T-helper 17 cell (primary cell): ENCODE measurements at regions not wholly inside any gene's neighbourhood (a gene's known extent, or its start where the extent isn't known, plus 50 kb on each side); places are given as distances from the start of the nearest gene placed in this dataset.

Experiments
- ATAC-seq: fragments of 150-1000 bp; cut with Tn5 transposase; 2 replicates; pipeline ENCODE4 v1.10.0; 2021; ENCODE audit warnings: mild to moderate bottlenecking, moderate library complexity
- DNase-seq, 3 donors: peaks; one replicate each; pipeline versions ENCODE4 v3.0.0 to v3.0.0-alpha.2; 2020 to 2021
- H3K9me3 ChIP-seq: one replicate; pipeline ENCODE4 v1.7.0; 2013; ENCODE audit warnings: low read length, mild to moderate bottlenecking; ENCODE audit not compliant: control insufficient read depth, poor library complexity, severe bottlenecking
- H3K27ac Mint-ChIP-seq: one replicate; pipeline ENCODE4 v1.8.0; 2022; ENCODE audit warnings: mild to moderate bottlenecking, moderate library complexity, mixed read lengths
- H3K27me3 Mint-ChIP-seq: one replicate; pipeline ENCODE4 v1.8.0; 2022; ENCODE audit warnings: mixed read lengths
- H3K36me3 Mint-ChIP-seq: one replicate; pipeline ENCODE4 v1.8.0; 2022; ENCODE audit warnings: low read depth, mixed read lengths
- H3K4me1 Mint-ChIP-seq: one replicate; pipeline ENCODE4 v1.8.0; 2022; ENCODE audit warnings: mild to moderate bottlenecking, mixed read lengths
- H3K4me3 Mint-ChIP-seq: one replicate; pipeline ENCODE4 v1.8.0; 2022; ENCODE audit warnings: mild to moderate bottlenecking, moderate library complexity, mixed read lengths

DNA sequence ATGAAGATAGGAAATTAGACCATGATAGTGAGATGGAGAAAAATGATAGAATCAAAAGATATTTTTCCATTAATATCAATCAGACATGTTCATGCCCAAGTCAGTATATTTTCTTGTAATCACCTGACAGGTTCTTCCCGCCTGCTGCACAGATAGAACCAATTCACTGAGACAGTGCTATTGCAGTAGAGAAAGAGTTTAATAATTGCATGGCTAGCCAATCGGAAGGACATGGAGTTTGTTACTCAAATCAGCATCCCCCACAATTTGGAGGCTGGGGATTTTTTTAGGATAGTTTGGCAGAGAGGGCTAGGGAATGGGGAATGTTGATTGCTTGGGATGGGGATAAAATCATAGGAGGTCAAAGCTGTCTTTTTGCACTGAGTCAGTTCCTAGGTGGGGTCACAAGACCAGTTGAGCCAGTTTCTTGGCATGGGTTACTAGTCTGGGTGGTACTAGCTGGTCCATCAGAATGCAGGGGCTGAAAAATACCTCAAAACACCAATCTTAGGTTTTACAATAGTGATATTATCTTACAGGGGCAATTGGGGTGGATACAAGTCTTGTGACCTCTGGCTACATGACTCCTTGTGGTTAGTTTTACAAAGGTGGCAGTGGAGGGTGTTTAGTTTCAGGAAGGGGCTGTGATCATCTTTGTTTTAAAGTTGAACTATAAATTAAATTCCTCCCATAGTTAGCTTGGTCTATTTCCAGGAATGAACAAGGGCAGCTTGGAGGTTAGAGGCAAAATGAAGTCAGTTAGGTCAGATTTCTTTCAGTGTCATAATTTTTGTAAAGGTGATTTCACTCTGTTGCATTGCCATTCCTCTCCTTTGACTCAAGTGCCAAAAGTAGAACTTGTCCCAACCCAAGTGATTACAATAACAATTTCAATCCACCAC, 100.3 kb upstream of the PDE5A start:
- DNase-seq (no peak), ATAC-seq (no peak)
- peaks cover 5% of the 10 kb centered on the region for H3K27me3 Mint-ChIP-seq
- no peaks in the 10 kb centered on the region for H3K9me3 ChIP-seq
- H3K4me3 Mint-ChIP-seq = no peak overlapping the region
- H3K4me1 Mint-ChIP-seq = no peaks in the 10 kb centered on the region
- no peaks in the 10 kb centered on the region for H3K36me3 Mint-ChIP-seq
- no peak overlapping the region for H3K27ac Mint-ChIP-seq

DNA sequence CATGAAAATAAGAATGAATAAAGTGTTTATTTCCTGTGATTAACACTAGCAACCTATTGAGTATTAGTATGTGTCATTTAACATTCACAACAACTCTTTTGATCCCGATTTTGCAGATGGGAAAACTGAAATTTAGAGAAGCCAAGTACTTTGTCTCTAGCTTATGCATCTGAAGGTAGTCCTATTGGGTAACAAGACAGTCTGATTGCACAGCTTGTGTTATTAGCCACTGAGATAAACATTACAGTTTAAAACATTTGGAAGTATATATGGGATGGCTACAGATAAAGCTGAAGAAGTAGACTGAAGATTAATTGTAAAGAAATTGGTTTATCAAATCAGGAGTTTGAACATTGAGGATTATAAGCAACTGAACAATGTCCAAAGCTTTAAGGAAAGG, 99.6 kb upstream of the PDE5A start:
- Mint-ChIP-seq H3K36me3 (no peaks in the 10 kb centered on the region), H3K4me1 (no peaks in the 10 kb centered on the region), H3K4me3 (no peak overlapping the region), H3K27ac (no peak overlapping the region), H3K27me3 (no peaks in the 10 kb centered on the region)
- ATAC-seq (no peak), DNase-seq (no peak)
- no peaks in the 10 kb centered on the region for H3K9me3 ChIP-seq

DNA sequence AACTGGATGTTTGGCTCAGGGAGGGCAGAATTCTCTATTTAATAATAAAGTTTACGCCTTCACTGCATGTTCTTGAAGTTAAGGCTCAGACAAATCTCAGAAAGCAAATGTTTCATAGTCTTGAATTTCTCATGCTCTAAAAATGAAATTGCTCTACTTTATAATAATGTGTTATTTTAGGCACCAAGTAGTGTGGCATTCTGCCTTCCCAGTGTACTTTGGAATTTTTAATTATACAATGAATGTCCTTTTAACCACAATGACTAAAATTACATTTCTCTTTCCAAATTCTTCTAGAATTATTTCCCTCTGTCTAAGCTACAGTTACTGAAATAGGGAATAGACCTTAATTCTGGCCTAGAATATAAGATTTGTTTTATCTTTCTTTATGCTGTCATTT, 97.9 kb upstream of the PDE5A start:
- no peaks in the 10 kb centered on the region for H3K36me3 Mint-ChIP-seq
- no peaks in the 10 kb centered on the region for H3K4me1 Mint-ChIP-seq
- H3K27ac Mint-ChIP-seq = no peak overlapping the region
- H3K9me3 ChIP-seq = no peaks in the 10 kb centered on the region
- no peak for DNase-seq
- H3K4me3 Mint-ChIP-seq = no peak overlapping the region
- H3K27me3 Mint-ChIP-seq = no peaks in the 10 kb centered on the region
- no peak for ATAC-seq

DNA sequence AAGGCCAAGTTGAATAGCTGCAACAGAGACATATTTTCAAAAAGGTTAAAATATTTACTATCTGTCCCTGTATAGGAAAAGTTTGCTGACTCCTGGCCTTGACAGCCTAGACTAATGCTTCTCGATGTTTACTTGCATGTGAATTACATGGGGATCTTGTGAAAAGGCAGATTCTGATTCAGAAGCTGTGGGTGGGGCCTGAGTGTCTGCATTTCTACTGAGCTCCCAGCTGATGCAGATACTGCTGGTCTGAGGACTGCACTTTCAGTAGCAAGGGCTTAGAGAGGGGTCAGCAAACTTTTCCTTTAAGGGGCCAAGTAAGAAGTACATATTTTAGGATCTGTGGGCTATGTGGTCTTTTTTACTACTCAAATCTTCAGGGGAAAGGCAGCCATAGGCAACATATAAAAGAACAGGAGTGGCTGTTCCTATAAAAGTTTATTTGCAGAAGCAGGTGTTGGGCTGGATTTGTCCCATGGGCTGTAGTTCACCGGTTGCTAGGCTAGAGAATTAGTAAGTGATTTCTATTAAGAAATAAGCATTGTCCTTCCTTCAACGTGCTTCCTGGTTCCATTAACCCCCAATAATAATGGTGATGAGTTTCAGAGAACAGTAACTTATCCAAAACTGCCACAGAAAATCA, 97.2 kb upstream of the PDE5A start:
- H3K4me3 Mint-ChIP-seq = no peak overlapping the region
- H3K9me3 ChIP-seq = no peaks in the 10 kb centered on the region
- ATAC-seq (no peak), DNase-seq (no peak)
- no peaks in the 10 kb centered on the region for H3K27me3 Mint-ChIP-seq
- H3K36me3 Mint-ChIP-seq = no peaks in the 10 kb centered on the region
- H3K4me1 Mint-ChIP-seq = no peaks in the 10 kb centered on the region
- H3K27ac Mint-ChIP-seq = no peak overlapping the region

DNA sequence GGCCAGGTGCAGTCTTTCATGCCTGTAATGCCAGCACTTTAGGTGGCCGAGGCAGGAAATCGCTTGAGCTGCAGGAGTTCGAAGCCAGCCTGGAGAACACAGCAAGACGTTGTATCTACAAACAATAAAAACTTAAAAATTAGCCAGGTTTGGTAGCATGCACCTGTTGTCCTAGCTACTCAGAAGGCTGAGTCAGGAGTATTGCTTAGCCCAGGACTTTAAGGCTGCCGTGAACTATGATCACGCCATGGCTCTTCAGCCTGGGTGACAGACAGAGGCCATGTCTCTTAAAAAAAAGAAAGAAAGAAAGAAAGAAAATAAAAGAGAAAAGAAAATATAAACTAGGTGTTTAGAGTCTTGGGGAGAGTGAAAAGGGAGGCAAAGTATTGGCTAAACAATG, 96.4 kb upstream of the PDE5A start:
- H3K27ac Mint-ChIP-seq = no peak overlapping the region
- H3K27me3 Mint-ChIP-seq = no peaks in the 10 kb centered on the region
- ATAC-seq (no peak), DNase-seq (no peak)
- no peaks in the 10 kb centered on the region for H3K9me3 ChIP-seq
- no peaks in the 10 kb centered on the region for H3K36me3 Mint-ChIP-seq
- no peak overlapping the region for H3K4me3 Mint-ChIP-seq
- H3K4me1 Mint-ChIP-seq = no peaks in the 10 kb centered on the region

DNA sequence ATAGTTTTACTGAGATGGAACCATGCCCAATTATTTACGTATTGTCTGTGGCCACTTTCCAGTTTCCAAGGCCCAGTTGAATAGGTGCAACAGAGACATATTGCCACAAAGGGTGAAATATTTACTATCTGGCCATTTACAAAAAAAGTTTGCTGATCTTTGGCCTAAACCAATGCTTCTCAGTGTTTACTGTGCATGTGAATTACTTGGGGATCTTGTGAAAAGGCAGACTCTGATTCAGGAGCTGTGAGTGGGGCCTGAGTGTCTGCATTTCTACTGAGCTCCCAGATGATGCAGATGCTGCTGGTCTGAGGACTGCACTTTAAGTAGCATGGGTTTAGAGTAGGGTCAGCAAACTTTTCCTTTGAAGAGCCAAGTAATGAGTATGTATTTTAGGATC, 94.1 kb upstream of the PDE5A start:
- no peaks in the 10 kb centered on the region for H3K4me1 Mint-ChIP-seq
- H3K4me3 Mint-ChIP-seq = no peak overlapping the region
- no peaks in the 10 kb centered on the region for H3K9me3 ChIP-seq
- DNase-seq (no peak), ATAC-seq (no peak)
- H3K27ac Mint-ChIP-seq = no peak overlapping the region
- no peaks in the 10 kb centered on the region for H3K27me3 Mint-ChIP-seq
- H3K36me3 Mint-ChIP-seq = peaks cover 3% of the 10 kb centered on the region

DNA sequence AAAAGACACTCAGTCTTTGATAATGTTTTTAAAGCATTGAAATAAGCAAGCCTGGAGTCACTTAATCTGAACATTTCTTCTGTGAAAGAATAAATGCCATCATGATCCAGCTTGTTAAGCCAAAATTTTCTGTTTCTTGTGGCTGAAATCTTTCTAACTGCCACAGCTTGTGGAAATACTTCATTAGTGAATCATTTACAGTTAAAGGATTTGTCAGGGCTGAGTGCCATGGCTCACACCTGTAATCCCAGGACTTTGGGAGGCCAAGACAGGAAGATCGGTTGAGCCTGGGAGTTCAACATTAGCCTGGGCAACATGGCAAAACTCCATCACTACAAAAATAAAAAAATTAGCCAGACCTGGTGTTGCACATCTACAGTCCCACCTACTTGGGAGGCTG, 93.3 kb upstream of the PDE5A start:
- Mint-ChIP-seq H3K4me1 (no peaks in the 10 kb centered on the region), H3K27ac (no peak overlapping the region), H3K4me3 (no peak overlapping the region), H3K36me3 (peaks cover 3% of the 10 kb centered on the region), H3K27me3 (no peaks in the 10 kb centered on the region)
- ATAC-seq = no peak
- no peak for DNase-seq
- no peaks in the 10 kb centered on the region for H3K9me3 ChIP-seq

DNA sequence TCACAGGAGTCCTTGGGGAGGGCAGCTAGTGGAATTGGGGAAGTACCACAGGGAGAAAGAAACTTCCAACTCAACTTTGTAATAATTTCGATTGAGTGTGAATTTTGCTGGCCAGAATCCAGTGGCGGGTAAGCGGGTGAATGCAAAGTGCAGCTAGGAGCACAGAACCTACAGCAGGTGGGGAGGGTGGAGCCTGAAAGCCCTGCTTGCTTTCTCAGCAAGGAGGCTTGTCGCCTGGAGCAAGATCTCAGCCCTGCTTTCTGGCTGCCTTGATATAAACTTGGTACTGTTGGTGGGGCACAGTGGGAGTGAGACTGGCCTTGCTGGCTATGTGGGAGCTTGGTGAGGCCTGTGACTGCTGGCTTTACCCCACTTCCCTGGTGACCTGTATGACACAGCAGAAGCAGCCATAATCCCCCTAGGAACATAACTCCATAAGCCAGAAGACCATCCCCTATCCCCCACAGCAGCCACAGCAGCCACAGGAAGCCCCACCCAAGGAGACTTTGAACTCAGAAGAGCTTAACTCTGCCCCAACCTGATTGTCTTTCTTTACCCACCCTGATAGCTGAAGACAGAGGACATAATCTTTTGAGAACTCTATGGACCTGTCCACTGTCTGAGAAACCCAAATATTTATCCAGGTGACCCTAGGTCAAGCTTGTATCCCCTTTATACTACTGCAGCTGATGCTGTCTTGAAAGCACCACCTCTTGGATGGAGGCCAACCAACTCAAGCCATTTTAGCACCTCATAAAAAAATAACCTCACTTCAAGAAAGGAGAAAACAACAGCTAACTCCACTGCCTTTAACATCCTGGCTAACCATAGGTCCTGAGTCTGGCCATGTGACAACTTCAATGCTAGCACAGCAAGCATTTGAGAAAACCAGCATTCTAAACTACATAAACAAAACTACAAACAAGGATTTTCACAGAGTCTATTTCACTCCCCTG, 87.2 kb upstream of the PDE5A start:
- Mint-ChIP-seq H3K27ac (no peak overlapping the region), H3K4me1 (no peaks in the 10 kb centered on the region), H3K4me3 (no peak overlapping the region), H3K36me3 (peaks cover 3% of the 10 kb centered on the region), H3K27me3 (peaks cover 7% of the 10 kb centered on the region)
- ATAC-seq (no peak), DNase-seq (no peak)
- H3K9me3 ChIP-seq = peaks cover 2% of the 10 kb centered on the region

DNA sequence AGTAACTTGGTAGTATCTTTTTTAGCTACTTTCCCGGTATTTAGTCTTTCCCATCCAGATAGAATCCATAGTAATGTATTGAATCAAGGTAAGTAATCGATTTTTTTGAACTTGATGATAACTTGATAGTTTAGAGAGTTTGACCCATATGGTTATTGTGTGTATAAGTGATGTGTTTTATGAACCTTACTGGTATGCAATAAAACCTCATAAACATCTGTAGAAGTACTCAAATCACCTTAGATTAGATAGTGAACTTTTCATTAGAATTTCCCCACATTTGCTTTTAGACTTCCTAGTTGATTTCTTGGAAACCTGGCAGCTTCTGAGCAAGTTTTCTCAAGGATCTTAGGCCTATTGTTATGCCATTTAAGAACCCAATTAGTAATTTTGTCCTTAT, 80.8 kb upstream of the PDE5A start:
- ATAC-seq = no peak
- no peak overlapping the region for H3K27ac Mint-ChIP-seq
- DNase-seq = no peak
- H3K4me3 Mint-ChIP-seq = no peak overlapping the region
- H3K36me3 Mint-ChIP-seq = no peaks in the 10 kb centered on the region
- peaks cover 7% of the 10 kb centered on the region for H3K27me3 Mint-ChIP-seq
- peaks cover 2% of the 10 kb centered on the region for H3K9me3 ChIP-seq
- H3K4me1 Mint-ChIP-seq = no peaks in the 10 kb centered on the region

DNA sequence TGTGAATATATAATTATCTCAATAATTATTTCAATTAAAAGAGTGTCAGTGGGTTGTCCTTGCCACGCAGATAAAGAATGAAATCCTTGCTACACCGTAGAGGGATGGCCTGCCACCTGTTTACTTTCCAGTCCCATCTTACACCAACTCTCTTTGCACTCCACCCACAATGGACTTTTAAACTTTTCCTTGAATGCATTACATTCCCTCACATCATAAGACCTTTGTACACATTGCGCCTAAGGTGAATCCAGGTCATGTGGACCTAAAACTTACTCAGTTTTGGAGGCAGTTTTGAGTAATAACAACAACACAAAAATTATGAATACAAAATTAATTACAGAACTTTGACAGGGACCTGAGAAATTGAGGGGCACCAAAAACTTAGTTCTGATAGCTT, 78.7 kb upstream of the PDE5A start:
- no peaks in the 10 kb centered on the region for H3K4me1 Mint-ChIP-seq
- peaks cover 2% of the 10 kb centered on the region for H3K36me3 Mint-ChIP-seq
- H3K27me3 Mint-ChIP-seq = peaks cover 7% of the 10 kb centered on the region
- no peak overlapping the region for H3K27ac Mint-ChIP-seq
- no peak for ATAC-seq
- peaks cover 2% of the 10 kb centered on the region for H3K9me3 ChIP-seq
- no peak overlapping the region for H3K4me3 Mint-ChIP-seq
- no peak for DNase-seq

DNA sequence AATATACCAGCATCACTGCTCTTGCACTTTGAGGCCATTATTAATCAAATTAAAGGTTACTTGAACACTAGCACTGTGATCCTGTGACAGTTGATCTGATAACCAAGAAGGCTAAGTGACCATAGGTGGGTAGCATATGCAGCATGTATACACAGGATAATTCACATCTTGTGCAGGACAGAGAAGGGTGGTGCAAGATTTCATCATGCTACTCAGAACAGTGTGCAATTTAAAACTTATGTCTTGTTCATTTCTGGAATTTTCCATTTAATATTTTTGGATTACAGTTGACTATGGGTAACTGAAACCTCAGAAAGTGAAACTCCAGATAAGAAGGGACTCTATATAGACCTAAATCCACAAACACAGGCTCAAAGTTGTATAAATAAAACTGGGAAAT, 78.2 kb upstream of the PDE5A start:
- H3K27me3 Mint-ChIP-seq = peaks cover 7% of the 10 kb centered on the region
- ATAC-seq = no peak
- no peak overlapping the region for H3K27ac Mint-ChIP-seq
- peaks cover 2% of the 10 kb centered on the region for H3K36me3 Mint-ChIP-seq
- no peak overlapping the region for H3K4me3 Mint-ChIP-seq
- peaks cover 2% of the 10 kb centered on the region for H3K9me3 ChIP-seq
- DNase-seq = no peak
- H3K4me1 Mint-ChIP-seq = no peaks in the 10 kb centered on the region

DNA sequence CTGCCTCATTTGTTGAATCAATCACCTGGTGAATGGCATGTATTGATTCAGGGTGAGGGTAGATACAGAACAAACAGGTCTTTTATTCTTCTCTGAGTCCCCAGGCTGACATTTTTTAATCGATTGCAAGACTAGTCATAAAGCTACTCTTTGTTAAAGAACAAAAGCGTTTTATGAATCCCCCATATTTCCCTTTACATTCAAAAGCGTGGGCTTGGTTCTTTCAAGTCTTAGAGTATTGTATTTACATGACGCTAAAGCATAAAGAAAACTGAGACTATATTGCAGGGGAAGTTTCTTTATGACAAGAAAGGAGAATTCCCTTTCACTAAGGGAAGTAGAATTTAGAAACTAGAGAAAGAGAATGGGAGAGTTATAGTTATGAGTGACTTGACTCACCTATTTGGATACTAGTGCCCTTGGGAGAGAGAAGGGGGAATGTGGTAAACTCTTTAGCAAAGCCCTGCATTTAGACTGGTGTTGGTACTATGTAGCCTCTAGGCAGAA, 69.3 kb upstream of the PDE5A start:
- H3K4me1 Mint-ChIP-seq = no peaks in the 10 kb centered on the region
- H3K27ac Mint-ChIP-seq = no peak overlapping the region
- H3K27me3 Mint-ChIP-seq = peaks cover 19% of the 10 kb centered on the region
- H3K4me3 Mint-ChIP-seq = no peak overlapping the region
- no peak for ATAC-seq
- H3K9me3 ChIP-seq = no peaks in the 10 kb centered on the region
- peaks cover under 1% of the 10 kb centered on the region for H3K36me3 Mint-ChIP-seq
- DNase-seq = no peak

DNA sequence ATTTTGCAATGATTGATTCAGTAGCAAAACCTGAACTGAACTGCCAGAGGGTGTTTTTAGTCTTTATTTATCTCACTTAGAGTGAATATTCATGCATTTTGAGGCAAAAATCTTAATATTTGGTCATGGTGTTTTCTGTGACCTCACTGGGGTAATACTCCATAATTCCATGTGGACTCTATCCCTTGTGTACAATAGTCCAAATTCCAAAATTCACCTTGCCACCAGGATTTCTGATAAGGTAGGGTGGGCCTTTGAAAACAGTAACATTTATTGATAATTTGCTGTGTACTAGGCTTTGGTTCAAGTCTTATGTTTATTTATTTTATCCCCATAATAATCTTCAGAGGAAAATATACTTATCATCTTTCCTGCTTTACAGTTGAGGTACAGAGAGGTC, 68.4 kb upstream of the PDE5A start:
- peaks cover 19% of the 10 kb centered on the region for H3K27me3 Mint-ChIP-seq
- no peaks in the 10 kb centered on the region for H3K36me3 Mint-ChIP-seq
- no peak for DNase-seq
- ATAC-seq = no peak
- no peak overlapping the region for H3K27ac Mint-ChIP-seq
- no peaks in the 10 kb centered on the region for H3K9me3 ChIP-seq
- H3K4me3 Mint-ChIP-seq = no peak overlapping the region
- H3K4me1 Mint-ChIP-seq = no peaks in the 10 kb centered on the region
